PC-9 (cell line): ENCODE measurements at regions not wholly inside any gene's neighbourhood (a gene's known extent, or its start where the extent isn't known, plus 50 kb on each side); places are given as distances from the start of the nearest gene placed in this dataset.

ENCODE experiments used
- EZH2 ChIP-seq: fragments of 200-600 bp; sonication (generic); IDR thresholded peaks from 2 replicates; pipeline ENCODE4 v1.8.0; 2017; ENCODE audit warnings: antibody characterized with exemption, low read depth
- TF ChIP-seq, protein P1 (sequence below): fragments of 200-600 bp; sonication (generic); conservative IDR thresholded peaks from 2 replicates; pipeline ENCODE4 v1.6.1; 2017; ENCODE audit warnings: mixed run types, antibody characterized with exemption, mild to moderate bottlenecking, moderate library complexity

DNA sequence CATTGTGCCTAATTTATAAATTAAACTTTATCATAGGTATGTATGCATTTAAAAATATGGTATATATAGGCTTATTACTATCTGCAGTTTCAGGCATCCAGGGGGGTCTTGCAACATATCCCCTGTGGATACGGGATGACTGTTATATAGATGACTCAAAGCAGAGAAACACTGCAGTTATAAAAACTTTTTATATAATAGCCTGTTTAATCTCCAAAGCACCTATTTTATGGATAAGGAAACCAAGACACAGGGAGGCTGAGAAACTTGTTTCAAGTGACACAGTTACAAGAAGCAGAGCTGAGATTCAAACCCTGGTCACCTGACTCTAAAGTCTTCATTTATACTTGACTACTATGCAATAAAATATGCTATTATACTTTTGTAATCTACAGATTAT is 897.7 kb downstream of the KCNA4 start:
- TF ChIP-seq, protein P1, sequence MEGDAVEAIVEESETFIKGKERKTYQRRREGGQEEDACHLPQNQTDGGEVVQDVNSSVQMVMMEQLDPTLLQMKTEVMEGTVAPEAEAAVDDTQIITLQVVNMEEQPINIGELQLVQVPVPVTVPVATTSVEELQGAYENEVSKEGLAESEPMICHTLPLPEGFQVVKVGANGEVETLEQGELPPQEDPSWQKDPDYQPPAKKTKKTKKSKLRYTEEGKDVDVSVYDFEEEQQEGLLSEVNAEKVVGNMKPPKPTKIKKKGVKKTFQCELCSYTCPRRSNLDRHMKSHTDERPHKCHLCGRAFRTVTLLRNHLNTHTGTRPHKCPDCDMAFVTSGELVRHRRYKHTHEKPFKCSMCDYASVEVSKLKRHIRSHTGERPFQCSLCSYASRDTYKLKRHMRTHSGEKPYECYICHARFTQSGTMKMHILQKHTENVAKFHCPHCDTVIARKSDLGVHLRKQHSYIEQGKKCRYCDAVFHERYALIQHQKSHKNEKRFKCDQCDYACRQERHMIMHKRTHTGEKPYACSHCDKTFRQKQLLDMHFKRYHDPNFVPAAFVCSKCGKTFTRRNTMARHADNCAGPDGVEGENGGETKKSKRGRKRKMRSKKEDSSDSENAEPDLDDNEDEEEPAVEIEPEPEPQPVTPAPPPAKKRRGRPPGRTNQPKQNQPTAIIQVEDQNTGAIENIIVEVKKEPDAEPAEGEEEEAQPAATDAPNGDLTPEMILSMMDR, result no peak
- TF ChIP-seq EZH2, result no peak
